CD4-positive, alpha-beta T cell treated with Interleukin-15 for 4 hours (primary cell): ENCODE measurements at regions not wholly inside any gene's neighbourhood (a gene's known extent, or its start where the extent isn't known, plus 50 kb on each side); places are given as distances from the start of the nearest gene placed in this dataset.
"Not testable (repeated sequence)": the region's sequence is repeated elsewhere in the genome, so short reads cannot be mapped to it uniquely, and the experiment has no call there.

Experiments
- DNase-seq: peaks from one replicate; pipeline ENCODE4 v3.0.0-alpha.2; 2020; ENCODE audit warnings: low spot score

- no peak for DNase-seq
These were observed 498.2 kb upstream of the NR5A2 start for GRCh38 chr1:199529324-199529723.

- not testable (repeated sequence) for DNase-seq
These were observed 494.1 kb upstream of the NR5A2 start for GRCh38 chr1:199533361-199533760.

- DNase-seq, result no peak
These were observed 481.7 kb upstream of the NR5A2 start for GRCh38 chr1:199545780-199546179.

GRCh38 chr1:199546323-199546722, 481.2 kb upstream of the NR5A2 start:
- DNase-seq, result no peak

GRCh38 chr1:199549421-199549820, 478.1 kb upstream of the NR5A2 start:
- no peak for DNase-seq

- DNase-seq, result no peak
These were observed 477.1 kb upstream of the NR5A2 start for GRCh38 chr1:199550199-199551065.

GRCh38 chr1:199551967-199552565, 475.4 kb upstream of the NR5A2 start:
- DNase-seq, result peak; percentile 7

GRCh38 chr1:199553104-199553503, 474.4 kb upstream of the NR5A2 start:
- no peak for DNase-seq

GRCh38 chr1:199561334-199561733, 466.2 kb upstream of the NR5A2 start:
- DNase-seq, result no peak

- no peak for DNase-seq
These were observed 454.5 kb upstream of the NR5A2 start for GRCh38 chr1:199573047-199573446.

GRCh38 chr1:199574950-199575349, 452.6 kb upstream of the NR5A2 start:
- DNase-seq, result no peak

GRCh38 chr1:199580300-199580699, 447.2 kb upstream of the NR5A2 start:
- DNase-seq, result no peak

- DNase-seq, result no peak
These were observed 442.1 kb upstream of the NR5A2 start for GRCh38 chr1:199585392-199585791.

GRCh38 chr1:199590708-199591107, 436.8 kb upstream of the NR5A2 start:
- no peak for DNase-seq

GRCh38 chr1:199591468-199591867, 436.0 kb upstream of the NR5A2 start:
- DNase-seq, result no peak

- no peak for DNase-seq
These were observed 434.0 kb upstream of the NR5A2 start for GRCh38 chr1:199593475-199593874.

GRCh38 chr1:199596448-199596847, 431.1 kb upstream of the NR5A2 start:
- not testable (repeated sequence) for DNase-seq

GRCh38 chr1:199597152-199597551, 430.4 kb upstream of the NR5A2 start:
- DNase-seq, result no peak

- no peak for DNase-seq
These were observed 419.1 kb upstream of the NR5A2 start for GRCh38 chr1:199608414-199608813.

GRCh38 chr1:199612976-199613774, 414.3 kb upstream of the NR5A2 start:
- no peak for DNase-seq

- no peak for DNase-seq
These were observed 410.6 kb upstream of the NR5A2 start for GRCh38 chr1:199616947-199617346.

- no peak for DNase-seq
These were observed 408.3 kb upstream of the NR5A2 start for GRCh38 chr1:199619223-199619622.

- DNase-seq, result not testable (repeated sequence)
These were observed 401.3 kb upstream of the NR5A2 start for GRCh38 chr1:199626228-199626627.
